HG03378 (cell line): ENCODE measurements at regions not wholly inside any gene's neighbourhood (a gene's known extent, or its start where the extent isn't known, plus 50 kb on each side); places are given as distances from the start of the nearest gene placed in this dataset.

Experiments used
- ATAC-seq: cut with Tn5 transposase; IDR thresholded peaks from one replicate; pipeline ENCODE4 v1.9.1; 2021; ENCODE audit warnings: mild to moderate bottlenecking, moderate library complexity; ENCODE audit not compliant: unreplicated experiment

- no peak for ATAC-seq
Measured at GRCh38 chr11:121801394-121801748, 314.6 kb downstream of the BLID start.

- ATAC-seq = no peak
Measured at GRCh38 chr11:121800731-121801393, 315.2 kb downstream of the BLID start.

- ATAC-seq = no peak
Measured at GRCh38 chr11:121800240-121800639, 315.8 kb downstream of the BLID start.

- no peak for ATAC-seq
Measured at GRCh38 chr11:121797496-121797895, 318.5 kb downstream of the BLID start.

- no peak for ATAC-seq
Measured at GRCh38 chr11:121795174-121795573, 320.8 kb downstream of the BLID start.

GRCh38 chr11:121794671-121795141 is 321.3 kb downstream of the BLID start:
- no peak for ATAC-seq

GRCh38 chr11:121793916-121794315 is 322.1 kb downstream of the BLID start:
- no peak for ATAC-seq

GRCh38 chr11:121793291-121793690 is 322.7 kb downstream of the BLID start:
- ATAC-seq = no peak

- ATAC-seq = no peak
Measured at GRCh38 chr11:121792185-121792584, 323.8 kb downstream of the BLID start.

GRCh38 chr11:121790430-121790829 is 325.6 kb downstream of the BLID start:
- ATAC-seq = no peak

GRCh38 chr11:121780971-121781370 is 328.2 kb upstream of the SORL1-AS1 start:
- ATAC-seq = no peak

- no peak for ATAC-seq
Measured at GRCh38 chr11:121777056-121777455, 324.3 kb upstream of the SORL1-AS1 start.

- ATAC-seq = no peak
Measured at GRCh38 chr11:121775276-121775675, 322.5 kb upstream of the SORL1-AS1 start.

GRCh38 chr11:121773076-121773475 is 320.3 kb upstream of the SORL1-AS1 start:
- ATAC-seq = no peak

GRCh38 chr11:121770939-121771595 is 318.3 kb upstream of the SORL1-AS1 start:
- ATAC-seq = no peak

- no peak for ATAC-seq
Measured at GRCh38 chr11:121769191-121769590, 316.4 kb upstream of the SORL1-AS1 start.

- ATAC-seq = peak; percentile 83
Measured at GRCh38 chr11:121767433-121767832, 314.7 kb upstream of the SORL1-AS1 start.

- peak; percentile 23 for ATAC-seq
Measured at GRCh38 chr11:121766991-121767390, 314.2 kb upstream of the SORL1-AS1 start.

GRCh38 chr11:121766166-121766565 is 313.4 kb upstream of the SORL1-AS1 start:
- no peak for ATAC-seq

- peak; percentile 85 for ATAC-seq
Measured at GRCh38 chr11:121763526-121763925, 310.8 kb upstream of the SORL1-AS1 start.

GRCh38 chr11:121762820-121763219 is 310.1 kb upstream of the SORL1-AS1 start:
- no peak for ATAC-seq

GRCh38 chr11:121761186-121761585 is 308.4 kb upstream of the SORL1-AS1 start:
- no peak for ATAC-seq
